HG03432 (cell line): ENCODE measurements at regions not wholly inside any gene's neighbourhood (a gene's known extent, or its start where the extent isn't known, plus 50 kb on each side); places are given as distances from the start of the nearest gene placed in this dataset.

Source experiments
- ATAC-seq: cut with Tn5 transposase; IDR thresholded peaks from one replicate; pipeline ENCODE4 v1.9.1; 2021; ENCODE audit warnings: mild to moderate bottlenecking, moderate library complexity; ENCODE audit not compliant: unreplicated experiment

GRCh38 chrY:8553614-8554013, 783.6 kb upstream of the TSPY4 start:
- no peak for ATAC-seq

- ATAC-seq, result no peak
Observed at GRCh38 chrY:8561385-8561784, 775.9 kb upstream of the TSPY4 start.

DNA sequence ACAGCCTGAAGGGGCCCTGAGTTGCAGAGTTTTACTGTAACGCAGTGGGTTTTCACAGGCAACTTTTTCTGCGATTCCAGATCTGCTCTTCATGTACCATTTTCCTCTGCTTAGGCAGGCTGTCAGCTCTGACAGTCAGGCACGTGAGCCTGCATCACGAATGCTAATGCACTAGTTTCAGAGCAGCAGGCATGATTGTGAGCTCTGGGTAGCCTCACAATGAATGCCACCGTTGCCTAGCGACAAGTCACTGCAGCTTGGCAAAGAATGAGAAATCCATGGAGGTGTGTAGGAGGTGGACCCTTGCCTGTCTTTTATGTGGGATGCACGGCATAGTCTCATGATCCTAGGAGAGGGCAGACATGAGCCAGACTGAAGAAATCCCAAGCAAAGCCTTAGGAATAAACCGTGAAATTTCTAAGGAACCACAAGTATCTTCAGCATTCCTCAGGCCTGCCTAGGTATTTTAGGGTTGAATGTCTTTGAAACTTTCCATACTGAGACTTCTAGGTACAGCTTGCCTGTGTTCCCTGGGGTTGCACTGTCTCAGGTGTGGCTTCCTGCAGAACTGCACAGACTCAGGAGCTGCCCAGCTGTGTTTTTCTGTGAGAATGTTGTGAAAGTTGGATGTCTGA, 774.7 kb upstream of the TSPY4 start:
- no peak for ATAC-seq

- ATAC-seq, result no peak
Observed at GRCh38 chrY:8564421-8564820, 772.8 kb upstream of the TSPY4 start.

- no peak for ATAC-seq
Observed at GRCh38 chrY:8566198-8566597, 771.1 kb upstream of the TSPY4 start.

- ATAC-seq, result no peak
Observed at GRCh38 chrY:8570384-8570783, 766.9 kb upstream of the TSPY4 start.

GRCh38 chrY:8572916-8573315, 764.3 kb upstream of the TSPY4 start:
- no peak for ATAC-seq

GRCh38 chrY:8582277-8582850, 754.9 kb upstream of the TSPY4 start:
- ATAC-seq, result no peak

GRCh38 chrY:8583191-8583590, 754.1 kb upstream of the TSPY4 start:
- no peak for ATAC-seq

GRCh38 chrY:8590641-8591040, 746.6 kb upstream of the TSPY4 start:
- ATAC-seq, result no peak

DNA sequence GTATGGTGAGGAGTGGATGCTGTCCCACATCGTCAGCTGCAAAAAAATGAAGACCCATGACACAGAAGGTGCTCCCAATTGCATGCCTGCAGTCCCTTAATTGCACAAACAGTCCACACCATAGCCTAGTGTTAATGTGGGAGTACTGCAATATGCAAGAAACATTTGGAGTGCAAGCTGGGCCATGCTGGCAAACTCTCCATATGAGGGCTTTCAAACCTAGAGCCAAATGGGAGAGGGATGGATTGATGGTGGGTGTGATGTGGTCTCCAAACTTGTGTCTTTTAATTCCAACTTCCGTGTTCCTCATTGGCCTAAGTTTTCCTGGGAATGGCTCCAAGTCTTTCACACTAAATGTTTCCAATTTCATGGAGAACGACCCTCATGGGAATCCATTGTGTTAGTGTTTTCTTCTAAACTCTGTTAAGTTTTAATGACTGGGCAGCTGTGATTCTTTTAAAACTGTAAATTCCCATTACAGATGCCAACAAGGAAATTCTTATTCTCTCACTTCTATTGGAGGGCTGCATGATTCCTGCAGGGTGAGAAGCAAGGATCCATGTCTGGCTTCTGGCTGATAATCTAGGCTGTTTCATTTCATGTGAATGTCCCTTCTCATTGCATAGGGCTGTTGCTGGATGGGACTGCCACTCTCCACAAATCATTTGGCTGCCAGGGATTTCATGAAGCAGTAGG, 745.3 kb upstream of the TSPY4 start:
- ATAC-seq, result no peak

DNA sequence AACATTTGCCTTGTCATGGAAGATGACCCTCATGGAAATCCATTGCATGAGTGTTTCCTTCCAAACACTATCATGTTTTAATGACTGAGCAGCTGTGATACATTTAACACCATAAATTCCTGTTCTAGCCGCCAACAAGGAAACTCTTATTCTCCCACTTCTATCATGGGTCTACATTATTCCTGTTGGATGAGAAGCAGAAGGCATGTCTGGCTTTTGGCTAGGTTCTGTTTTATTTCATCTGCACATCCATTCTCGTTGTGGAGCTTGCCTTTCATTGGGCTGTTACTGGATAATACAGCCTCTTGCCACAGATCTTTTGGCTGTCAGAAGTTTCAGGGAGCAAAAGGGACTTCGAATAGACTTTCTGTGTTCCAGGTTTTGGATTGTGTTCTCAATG, 742.6 kb upstream of the TSPY4 start:
- no peak for ATAC-seq

- no peak for ATAC-seq
Observed at GRCh38 chrY:8599141-8599540, 738.1 kb upstream of the TSPY4 start.

- ATAC-seq, result no peak
Observed at GRCh38 chrY:8610620-8611019, 726.6 kb upstream of the TSPY4 start.

GRCh38 chrY:8611815-8612214, 725.4 kb upstream of the TSPY4 start:
- ATAC-seq, result no peak

DNA sequence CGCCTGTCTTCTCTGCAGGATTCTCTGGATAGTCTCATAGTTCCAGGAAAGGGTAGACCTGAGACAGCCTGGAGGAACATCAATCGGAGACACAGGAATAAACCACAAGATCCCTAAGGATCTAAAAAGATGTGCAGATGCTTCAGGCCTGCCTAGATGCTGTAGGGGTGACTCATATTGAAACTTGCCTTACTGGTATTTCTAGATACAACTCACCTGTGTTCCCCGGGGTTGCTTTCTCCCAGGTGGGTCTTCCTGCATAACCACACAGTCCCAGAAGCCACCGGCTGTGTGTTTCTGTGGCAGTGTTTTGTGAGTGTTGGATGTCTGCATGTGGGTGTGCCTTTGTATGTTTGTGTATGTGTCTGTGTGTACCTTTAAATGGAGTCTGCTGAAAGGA, 719.0 kb upstream of the TSPY4 start:
- ATAC-seq, result no peak

DNA sequence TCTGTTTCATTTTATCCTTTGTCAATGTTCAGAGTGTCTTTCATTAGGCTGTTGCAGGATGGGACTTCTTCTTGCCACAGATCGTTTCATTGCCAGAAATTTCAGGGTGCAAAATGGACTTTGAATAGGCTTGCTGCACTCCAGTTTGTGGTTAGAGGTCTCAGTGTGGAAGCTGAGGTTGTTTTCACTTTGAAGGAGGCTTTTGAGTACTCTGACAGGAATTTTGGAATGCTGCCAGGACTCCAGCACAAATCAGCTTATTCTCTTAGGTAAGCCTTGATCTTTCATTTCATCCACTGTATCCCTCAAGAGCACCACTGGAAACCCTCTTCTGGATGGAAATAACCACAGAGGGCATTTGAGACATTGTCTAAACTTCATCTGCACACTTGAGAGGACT, 715.1 kb upstream of the TSPY4 start:
- no peak for ATAC-seq

GRCh38 chrY:8622856-8623255, 714.4 kb upstream of the TSPY4 start:
- no peak for ATAC-seq

GRCh38 chrY:8629636-8630035, 707.6 kb upstream of the TSPY4 start:
- ATAC-seq, result no peak

- no peak for ATAC-seq
Observed at GRCh38 chrY:8638111-8638510, 699.2 kb upstream of the TSPY4 start.

DNA sequence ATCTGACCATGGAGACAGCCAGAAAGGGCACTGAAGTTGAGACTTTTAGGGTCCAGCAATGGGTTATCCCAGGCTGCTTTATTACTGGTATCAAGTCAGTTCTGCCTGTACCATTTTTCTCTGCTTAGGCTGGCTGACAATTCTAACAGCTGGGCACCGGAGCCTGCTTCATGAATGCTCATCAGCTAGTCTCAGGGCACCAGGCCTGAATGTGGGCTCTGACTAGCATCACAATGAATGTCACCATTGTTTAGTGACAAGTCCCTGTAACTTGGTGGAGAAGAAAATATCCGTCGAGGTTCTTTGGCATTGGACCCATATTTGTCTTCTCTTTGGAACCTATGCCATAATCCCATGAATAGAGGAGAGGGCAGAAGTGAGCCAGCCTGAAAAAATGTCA, 692.3 kb upstream of the TSPY4 start:
- no peak for ATAC-seq

DNA sequence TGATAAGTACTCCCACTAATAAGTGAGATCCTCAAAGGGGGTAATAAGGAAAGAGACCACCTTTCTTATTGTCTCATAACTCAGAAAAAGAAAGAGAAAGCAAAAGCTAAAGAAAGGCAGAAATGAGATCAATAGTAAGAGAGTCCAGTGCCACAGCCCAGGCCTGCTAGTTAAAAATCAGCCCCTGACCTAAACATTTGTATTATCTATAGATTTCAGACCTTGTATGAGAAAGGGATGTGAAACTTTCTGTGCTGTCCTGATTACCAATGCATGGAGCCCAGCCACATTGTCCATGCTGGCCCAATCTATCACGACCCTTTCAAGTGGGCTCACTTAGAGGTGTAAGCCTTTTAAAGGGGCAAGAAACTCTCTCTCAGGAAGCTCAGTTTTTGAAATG, 684.8 kb upstream of the TSPY4 start:
- ATAC-seq, result no peak

DNA sequence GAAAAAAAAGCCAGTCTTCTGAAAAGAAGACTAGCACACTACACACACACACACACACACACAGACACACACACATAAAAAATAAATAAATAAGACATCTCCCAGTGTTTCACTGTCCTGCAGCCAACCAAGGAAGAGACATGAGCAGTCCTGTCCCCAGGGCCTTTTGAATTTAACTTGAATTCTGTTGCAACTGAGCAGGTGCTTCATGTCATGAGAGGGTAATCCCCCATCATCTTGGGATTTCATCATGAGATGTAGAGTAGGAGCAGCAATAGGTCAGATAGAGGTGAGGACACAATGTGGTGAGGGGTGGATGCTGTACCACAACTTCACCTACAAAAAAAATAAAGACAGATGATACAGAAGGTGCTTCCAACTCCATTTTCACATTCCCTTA, 682.2 kb upstream of the TSPY4 start:
- ATAC-seq, result no peak
